HG03025 (cell line): ENCODE measurements at regions not wholly inside any gene's neighbourhood (a gene's known extent, or its start where the extent isn't known, plus 50 kb on each side); places are given as distances from the start of the nearest gene placed in this dataset.
"Not testable (repeated sequence)": the region's sequence is repeated elsewhere in the genome, so short reads cannot be mapped to it uniquely, and the experiment has no call there.

Experiments used
- ATAC-seq: cut with Tn5 transposase; IDR thresholded peaks from one replicate; pipeline ENCODE4 v1.9.1; 2021; ENCODE audit warnings: mild to moderate bottlenecking, moderate library complexity; ENCODE audit not compliant: unreplicated experiment, low FRiP score

- no peak for ATAC-seq
Measured at GRCh38 chr10:3923033-3923432, 138.0 kb upstream of the KLF6 start.

GRCh38 chr10:3919709-3920308, 134.8 kb upstream of the KLF6 start:
- ATAC-seq, result no peak

DNA sequence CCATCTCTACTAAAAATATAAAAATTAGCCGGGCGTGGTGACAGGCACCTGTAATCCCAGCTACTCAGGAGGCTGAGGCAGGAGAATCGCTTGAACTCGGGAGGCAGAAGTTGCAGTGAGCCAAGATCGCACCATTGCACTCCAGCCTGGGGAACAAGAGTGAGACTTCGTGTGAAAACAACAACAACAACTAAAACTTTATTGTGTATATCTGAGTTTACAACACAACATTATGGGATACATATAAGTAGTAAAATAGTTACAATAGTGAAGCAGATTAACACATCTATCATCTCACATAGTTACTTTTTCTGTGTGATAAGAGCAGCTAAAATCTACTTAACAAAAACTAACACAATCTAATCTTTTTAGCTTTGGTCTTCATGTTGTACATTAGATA, 132.4 kb upstream of the KLF6 start:
- ATAC-seq, result not testable (repeated sequence)

DNA sequence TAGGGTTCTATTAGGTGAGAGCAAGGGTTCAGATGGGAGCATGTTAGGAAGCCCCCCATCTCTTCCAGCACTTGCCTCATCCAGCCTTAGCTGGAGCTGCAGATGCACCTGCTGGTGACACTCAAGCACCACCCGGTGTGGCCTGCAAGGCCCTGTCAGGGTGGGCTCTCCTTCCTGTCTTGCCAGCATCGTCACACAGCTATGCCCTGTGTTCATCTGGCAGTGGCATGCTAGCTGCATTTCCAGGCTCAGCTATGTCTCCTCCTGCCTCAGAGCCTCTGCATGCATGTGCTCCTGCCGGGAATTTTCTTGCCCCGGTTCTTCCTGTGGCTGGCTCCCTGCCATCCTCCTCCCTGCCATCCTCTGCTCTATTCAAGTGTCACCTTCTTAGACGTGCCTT, 129.7 kb upstream of the KLF6 start:
- no peak for ATAC-seq

- ATAC-seq, result no peak
Measured at GRCh38 chr10:3911713-3912442, 126.9 kb upstream of the KLF6 start.

- ATAC-seq, result no peak
Measured at GRCh38 chr10:3911241-3911640, 126.2 kb upstream of the KLF6 start.

DNA sequence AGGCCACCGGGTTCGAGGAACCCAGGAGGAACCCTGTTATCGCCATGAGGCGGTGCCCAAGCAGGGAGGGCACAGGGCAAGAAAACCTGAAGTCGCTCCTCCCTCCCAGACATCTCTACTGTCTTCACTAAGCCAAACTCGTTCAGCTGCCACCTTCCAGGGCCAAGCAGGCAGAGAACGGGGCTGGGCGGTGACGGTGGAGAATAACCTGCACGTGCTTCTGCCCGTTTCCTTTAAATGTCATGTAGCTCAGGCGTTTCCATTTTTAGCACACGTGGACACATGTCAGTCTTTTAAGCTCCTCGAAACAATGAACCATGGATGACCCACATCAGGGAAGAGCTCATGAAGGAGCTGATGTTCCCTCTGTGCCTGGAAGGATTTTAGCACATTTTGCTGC, 124.3 kb upstream of the KLF6 start:
- ATAC-seq, result no peak

DNA sequence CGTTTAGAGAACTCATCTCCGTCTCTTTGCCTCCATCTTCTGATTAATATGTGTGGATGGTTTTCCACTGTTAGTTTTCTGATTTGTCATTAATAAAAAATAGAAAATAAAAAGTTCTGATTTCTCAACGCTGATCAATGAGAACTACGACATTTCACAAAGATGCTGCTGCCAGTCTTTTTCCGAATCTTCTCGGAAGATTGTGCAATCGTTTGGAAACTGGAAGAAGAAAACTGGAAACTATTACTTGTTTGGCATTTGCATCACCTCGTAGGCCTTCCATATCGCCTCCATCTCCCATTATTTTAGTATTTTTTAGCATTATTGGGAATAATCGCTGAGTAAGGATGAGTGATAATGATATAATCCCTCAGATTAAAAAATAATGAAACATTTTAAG, 123.2 kb upstream of the KLF6 start:
- ATAC-seq, result no peak

DNA sequence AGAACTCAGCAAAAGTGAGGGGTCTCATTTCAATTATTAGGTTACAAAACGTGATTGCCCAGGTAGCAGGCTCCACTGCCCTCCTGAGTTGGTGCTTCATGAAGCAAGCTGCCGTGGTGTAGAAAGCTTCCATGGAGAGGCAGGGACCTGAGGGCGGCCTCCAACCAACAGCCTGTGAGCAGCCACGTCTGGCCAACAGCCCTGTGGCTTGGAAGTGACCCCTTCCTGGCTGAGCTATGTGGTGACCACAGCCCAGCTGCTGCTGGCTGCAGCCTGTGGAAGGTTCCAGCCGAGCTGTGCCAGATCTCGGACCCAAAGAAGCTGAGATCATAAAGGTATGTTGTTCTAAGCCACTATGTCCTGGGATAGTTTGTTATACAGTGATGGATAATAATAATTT, 122.5 kb upstream of the KLF6 start:
- ATAC-seq, result no peak

DNA sequence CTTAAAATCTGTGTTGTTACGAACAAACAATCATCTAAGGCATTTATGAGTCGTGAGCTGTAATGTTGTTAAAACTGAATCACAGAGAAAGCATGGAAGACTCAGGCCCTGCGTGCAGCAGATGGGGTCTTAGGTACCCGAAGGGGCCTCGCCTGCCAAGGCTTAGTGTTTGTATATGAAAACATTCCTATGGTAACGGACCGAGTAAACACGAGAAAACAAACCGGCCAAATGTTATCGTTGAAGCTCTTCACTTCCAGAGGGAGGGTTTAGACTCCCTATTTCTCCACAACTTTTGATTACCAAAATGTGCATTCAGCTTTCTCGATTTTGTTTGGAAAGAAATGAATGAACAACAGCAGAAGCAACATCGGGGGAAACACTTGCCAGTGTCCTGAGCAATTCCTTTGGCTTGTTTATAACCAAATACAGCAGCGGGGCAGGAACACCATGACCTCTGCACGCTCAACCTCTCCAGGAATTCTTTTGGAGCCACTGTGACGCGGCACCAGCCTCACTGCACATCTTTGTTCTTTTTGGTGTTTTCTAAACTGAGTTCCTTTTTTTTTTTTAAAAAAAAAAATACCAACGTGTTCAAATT, 121.6 kb upstream of the KLF6 start:
- ATAC-seq, result no peak

DNA sequence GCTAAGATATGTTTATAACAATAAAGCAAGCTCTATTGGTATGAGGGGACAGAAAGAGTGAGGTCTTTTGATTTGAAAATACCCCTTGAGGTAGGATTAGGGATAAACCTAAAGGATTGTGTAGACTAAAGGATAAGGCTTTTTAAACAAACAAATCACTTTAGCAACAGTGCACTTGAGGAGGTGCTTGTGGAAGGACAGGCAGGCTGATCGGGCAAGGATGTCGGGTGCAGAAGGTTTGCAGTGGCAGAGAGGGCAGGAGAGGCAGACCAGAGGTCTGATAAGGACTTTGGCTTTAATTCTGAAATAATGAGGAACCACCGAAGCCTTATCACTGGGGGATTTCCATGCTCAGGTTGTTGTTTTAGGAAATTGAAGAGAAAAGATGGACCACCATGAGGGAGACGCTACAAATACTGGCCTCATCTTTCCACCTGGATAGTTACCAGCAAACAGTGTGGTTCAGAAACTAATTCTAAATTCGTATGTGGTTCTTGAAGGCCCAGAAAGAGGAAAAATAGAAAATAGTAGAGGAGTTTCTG, 119.5 kb upstream of the KLF6 start:
- ATAC-seq, result no peak

DNA sequence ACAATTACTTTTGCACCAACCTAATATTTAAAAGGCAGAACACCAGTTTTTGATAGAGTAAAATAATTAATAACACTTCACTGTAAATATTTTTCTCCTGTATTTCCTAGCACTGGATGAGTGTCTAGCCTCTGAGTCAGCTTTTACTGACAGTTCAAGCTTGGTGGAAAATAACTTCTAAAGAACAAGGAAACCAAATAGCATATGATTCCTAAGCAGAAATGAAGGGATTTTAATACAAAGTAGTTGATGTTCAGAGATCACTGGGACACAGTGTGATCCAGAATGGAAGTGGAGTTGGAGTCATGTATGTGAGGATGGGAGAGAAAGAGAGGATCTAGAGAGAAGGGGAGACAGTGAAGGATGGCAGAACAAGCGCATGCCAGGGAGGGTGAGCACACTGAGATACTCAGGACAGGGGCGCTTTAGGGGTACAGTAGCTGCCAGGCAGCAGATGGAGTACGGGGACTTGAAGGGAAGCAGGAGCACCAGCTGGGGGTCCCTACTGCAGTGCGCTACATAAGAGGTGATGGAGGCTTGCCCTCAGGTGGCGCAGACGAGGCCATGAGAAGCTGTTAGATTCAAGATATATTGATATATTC, 117.9 kb upstream of the KLF6 start:
- no peak for ATAC-seq

- ATAC-seq, result peak; percentile 86
Measured at GRCh38 chr10:3902054-3902808, 117.2 kb upstream of the KLF6 start.

GRCh38 chr10:3901370-3901769, 116.4 kb upstream of the KLF6 start:
- ATAC-seq, result no peak

DNA sequence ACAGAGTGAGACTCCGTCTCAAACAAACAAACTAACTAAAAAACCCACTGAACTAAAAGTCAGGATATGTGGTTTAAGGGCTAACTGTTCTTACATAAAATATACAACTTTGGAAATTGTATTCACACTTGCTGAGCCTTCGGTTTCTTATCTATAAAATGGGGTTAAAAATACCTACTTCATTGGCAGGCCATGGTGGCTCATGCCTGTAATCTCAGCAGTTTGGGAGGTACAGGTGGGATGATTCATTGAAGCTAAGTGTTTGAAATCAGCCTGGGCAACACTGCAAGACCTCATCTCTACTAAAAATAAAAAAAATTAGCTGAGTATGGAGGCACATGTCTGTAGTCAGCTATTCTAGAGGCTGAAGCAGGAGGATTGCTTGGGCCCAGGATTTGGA, 115.4 kb upstream of the KLF6 start:
- no peak for ATAC-seq

- no peak for ATAC-seq
Measured at GRCh38 chr10:3898821-3899220, 113.8 kb upstream of the KLF6 start.

- ATAC-seq, result no peak
Measured at GRCh38 chr10:3897156-3897555, 112.1 kb upstream of the KLF6 start.

GRCh38 chr10:3896161-3896560, 111.2 kb upstream of the KLF6 start:
- ATAC-seq, result no peak

GRCh38 chr10:3895045-3895631, 110.1 kb upstream of the KLF6 start:
- ATAC-seq, result no peak

DNA sequence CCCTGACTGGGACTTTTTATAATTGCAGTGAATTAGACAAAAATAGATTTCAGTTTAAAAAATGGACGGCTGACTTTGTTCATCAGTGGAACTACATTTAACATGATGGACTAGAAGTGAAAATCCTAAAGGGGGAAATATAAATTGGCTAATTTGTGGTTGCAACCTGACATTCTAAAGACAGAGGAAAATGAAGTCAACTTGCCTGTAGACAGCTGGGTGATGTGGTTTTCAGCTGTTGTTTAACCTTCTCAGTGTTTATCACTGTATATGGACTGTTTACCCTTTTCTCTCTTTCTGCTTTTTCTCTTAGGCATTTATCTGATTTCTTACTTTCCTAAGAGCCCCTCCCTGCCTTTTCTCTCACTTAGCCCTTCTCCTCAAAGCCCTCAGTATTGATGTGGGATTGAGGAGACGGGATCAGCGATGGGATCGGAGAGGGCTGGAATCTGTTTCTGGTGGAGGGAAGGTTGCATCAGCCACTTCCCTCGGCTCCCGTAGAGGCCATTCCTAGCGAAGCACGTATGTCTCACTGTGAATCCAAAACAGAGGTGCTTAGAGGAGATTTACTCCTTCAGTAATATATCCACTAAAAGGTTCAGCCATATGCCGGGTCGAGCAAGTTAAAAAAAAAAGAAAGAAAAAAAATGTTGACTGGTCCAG, 109.0 kb upstream of the KLF6 start:
- ATAC-seq, result no peak
